ENCODE measurements at regions not wholly inside any gene's neighbourhood (a gene's known extent, or its start where the extent isn't known, plus 50 kb on each side); places are given as distances from the start of the nearest gene placed in this dataset.

DNA sequence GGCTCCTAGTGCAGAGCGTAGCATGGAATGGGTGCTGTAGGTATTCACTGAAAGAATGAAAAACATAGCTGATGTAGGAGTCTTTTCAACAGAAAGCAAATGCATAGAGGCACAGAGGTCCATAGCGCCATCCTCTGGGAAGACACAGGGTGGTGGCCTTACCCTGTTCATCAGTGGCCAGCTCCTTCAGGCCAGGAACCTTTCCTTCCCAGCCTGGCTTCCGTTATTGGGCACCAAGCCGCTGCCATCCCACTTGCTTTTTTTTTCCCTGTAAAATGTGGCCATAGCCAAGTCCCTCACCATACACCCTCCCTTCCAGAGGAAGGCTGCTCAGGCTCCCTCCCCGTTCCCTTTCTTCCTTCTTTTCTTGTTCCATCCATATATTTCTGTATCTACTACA lies 118.1 kb downstream of the ZNF621 start:
- DNase-seq (ENCODE audit: low read depth in 3 of 3, low spot score in 1 of 3): no peak

DNA sequence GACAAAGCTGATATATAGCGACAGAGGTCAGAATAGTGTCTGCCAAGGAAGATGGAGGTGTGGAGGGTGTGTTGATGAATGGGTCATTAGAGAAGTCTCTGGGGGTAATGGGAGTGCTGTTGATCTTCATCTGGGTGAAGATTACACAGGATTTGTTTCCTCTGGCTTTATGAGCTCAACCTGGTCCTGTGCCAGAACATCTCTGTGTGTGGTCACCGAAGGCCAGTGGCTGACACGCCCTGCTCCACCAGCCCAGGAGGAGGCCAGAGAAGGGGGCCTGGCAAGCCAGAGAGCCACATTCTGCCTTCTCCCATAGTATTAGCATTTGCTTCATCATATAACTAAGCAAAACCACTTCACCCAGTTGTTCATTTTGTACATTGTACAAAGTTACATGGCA lies 121.1 kb downstream of the ZNF621 start:
- no peak for DNase-seq (ENCODE audit: low read depth in 3 of 3, low spot score in 1 of 3)

DNA sequence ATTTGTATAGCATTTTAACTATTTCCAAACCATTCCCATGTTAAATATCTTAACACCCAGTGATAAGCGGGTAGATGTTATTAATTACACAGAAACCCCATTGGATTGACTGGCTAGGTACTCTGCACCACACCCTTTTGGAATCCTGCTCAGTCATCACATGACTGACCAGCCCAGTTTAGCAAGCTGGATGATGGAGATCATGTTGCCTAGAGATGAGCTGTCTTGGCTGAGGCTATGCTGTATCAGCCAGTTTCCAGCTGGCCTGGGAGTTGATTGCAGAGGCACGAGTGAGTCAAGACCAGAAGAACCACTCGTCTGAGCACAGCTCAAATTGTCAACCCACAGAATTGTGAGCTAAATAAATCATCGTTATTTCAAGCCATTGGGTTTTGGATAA lies 124.6 kb downstream of the ZNF621 start:
- no peak for DNase-seq (ENCODE audit: low read depth in 3 of 3, low spot score in 1 of 3)

DNA sequence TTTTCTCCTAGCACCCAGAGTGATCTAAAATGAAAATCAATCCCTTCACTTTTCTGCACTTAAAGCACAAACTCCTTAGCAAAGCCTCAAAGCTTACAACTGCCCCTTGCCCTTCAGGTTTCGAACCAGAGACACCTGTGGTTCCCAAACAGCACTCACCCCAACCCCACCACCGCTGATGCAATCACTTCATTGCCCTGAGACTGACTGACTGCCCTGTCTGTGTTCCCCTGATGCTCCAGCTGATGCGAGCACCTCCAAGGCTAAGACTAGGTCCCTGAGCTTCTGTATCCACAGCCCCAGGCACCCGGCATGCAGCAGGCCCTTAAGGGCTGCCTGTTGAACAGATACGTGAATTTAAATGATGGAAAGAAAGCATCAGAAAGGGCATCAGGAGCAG lies 127.3 kb downstream of the ZNF621 start:
- DNase-seq (ENCODE audit: low read depth in 3 of 3, low spot score in 1 of 3): no peak

DNA sequence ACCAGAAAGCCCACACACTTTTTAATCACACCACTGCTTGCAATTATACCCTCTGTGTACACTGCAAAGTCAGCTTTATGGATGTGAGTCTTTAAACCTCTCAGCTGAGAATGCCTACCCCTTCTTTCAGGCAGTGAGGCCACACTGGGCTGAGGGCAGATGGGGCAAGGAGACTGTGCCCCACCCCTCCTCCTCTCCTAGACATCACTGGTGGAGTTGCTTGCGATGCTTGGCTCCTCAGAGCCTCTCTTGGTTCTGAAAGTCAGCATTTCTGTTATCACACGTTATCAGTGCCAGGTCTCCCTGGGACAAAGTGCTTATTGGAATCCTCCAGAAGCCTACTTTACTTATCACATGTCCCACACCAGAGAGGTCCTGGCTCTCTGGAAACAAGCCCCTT lies 128.2 kb downstream of the ZNF621 start:
- no peak for DNase-seq (ENCODE audit: low read depth in 3 of 3, low spot score in 1 of 3)

DNA sequence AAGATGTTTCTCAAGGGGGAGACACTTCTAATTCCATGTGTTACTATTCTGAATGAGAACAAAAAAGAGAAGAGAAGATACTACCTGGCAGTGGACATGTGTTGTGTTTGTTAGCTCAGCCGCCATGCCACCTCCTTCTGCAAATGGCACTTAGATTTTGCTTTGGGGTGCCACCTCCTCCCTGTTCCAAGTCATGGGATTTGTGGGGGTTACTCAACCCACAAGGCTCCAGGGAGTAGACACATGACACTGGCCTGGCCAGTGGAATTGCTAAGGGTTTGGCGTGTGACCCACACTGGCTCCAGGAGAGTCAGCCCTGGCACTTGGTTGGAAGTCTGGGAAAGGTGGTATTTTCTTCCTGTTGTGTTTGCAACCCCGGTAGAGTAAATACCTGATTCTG lies 129.1 kb downstream of the ZNF621 start:
- DNase-seq (ENCODE audit: low read depth in 3 of 3, low spot score in 1 of 3): no peak

DNA sequence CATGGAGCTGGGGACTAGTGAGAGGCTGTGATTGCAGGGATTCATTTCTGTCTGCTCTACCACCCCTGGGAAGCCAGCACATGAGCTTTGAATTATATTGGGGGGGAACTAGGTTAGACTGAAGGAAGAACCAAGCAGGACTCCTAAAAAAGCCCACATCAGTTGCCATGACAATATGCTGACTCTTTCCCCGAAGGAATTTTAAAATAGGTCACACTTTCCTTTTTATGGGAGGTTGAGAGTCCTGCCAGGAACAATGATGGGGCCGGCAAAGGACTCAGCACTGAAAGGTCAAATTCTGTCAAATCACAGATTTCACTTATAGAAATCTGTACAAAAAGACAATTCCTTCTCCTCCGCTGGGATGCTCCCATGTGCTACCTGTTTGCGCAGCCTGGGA lies 130.8 kb downstream of the ZNF621 start:
- DNase-seq (ENCODE audit: low read depth in 3 of 3, low spot score in 1 of 3): no peak

DNA sequence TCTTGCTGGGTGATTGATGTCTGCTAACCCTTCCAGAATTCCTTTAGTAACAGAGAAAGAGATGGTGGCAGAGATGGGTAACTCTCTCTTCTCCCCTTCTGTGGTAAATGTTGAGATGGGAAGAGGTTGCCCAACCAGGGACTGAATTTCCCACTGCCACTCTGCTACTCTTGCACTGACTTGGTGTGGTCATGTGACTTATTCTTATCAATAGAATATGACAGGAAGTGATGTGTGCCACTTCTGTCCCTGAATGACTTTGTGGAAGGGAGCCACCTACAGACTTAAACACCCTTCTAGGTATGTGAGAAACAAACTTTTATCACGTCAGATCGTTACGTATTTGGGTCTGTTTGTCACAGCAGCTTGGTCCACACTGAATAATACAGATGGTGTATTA lies 132.9 kb downstream of the ZNF621 start:
- DNase-seq (ENCODE audit: low read depth in 3 of 3, low spot score in 1 of 3): no peak

DNA sequence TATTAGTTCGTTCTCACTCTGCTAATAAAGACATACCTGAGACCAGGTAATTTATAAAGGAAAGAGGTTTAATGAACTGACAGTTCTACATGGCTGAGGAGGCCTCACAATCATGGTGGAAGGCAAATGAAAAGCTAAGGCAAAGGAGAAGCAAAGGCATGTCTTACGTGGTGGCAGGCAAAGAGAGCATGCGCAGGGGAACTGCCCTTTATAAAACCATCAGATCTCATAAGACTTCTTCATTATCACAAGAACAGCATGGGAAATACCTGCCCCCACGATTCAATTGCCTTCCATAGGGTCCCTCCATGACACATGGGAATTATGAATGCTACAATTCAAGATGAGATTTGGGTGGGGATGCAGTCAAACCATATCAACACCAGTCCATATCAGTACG lies 133.5 kb downstream of the ZNF621 start:
- DNase-seq (ENCODE audit: low read depth in 3 of 3, low spot score in 1 of 3): no peak

DNA sequence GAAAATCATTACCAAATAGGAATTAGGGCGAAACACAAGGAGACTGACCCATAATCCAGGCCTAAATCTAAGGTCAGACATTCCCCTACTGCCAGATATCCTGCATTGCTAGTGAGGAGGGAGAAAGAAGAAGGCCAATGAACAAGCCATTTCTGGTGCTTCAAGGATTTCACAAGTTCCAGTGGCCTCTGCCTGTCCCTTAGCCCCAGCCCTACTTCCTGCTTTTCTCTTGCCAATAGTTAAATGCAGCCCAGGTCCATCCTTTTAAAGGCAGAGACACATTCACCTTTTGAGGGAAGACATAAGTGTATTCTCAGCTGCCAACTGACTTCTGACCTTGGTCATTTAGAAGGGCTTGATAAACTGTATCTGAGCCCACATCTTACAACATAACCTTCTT lies 135.8 kb downstream of the ZNF621 start:
- DNase-seq (ENCODE audit: low read depth in 3 of 3, low spot score in 1 of 3): no peak

DNA sequence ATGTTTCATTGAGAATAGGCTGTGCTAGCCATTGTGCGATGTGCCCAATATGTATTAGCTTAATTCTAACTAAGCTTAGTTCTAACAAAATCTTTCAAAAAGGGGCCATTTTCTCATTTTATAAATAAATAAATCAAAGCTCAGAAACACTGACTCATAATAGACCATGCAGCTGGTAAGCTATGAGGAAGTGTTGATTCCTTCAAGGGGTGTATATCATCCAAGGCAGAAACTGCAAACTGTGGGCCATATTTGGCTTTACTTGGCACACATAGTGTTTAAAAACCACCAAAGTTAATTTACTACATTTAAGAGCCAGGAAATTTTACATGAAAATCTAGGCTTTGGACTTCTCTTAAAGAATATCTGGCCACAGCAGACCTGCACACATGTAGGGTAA lies 136.5 kb downstream of the ZNF621 start:
- DNase-seq (ENCODE audit: low read depth in 3 of 3, low spot score in 1 of 3): no peak

DNA sequence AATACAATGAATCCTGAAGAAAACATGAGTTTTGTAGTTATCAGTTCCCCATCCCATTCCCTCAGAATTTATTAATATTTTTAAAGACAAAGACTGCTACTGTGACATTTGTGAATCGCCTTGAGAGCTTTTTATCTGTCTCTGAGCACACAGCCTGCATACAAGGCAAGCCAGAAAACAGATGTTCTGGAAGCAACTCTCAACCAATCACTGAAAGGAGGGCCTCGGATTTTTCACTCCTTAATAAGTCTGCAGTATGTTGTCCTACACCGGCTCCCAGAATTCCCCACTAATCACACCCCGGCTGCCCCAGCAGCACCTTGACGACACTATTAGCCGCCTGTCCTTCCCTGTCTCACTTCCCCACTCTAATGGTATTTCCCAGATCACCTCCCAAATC lies 138.5 kb downstream of the ZNF621 start:
- DNase-seq (ENCODE audit: low read depth in 3 of 3, low spot score in 1 of 3): no peak

DNA sequence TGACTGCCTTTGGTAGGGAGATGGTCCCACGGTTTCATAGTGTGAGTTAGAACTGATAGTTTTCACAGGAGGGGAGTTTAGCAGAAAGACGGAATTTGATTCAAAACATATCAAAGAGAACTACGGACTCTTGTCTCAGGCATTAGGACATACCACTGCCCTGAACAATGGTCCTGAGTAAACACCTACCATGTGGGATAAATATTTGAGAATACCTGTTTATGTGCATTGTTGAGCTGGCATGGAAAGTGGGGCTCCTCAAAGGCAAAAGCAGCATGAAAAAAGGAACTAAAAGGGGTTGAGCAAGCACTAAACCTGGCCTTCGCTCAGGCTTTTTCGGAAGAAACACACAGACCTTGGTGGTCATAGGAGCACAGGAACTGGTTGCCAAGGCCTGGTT lies 144.4 kb downstream of the ZNF621 start:
- DNase-seq (ENCODE audit: low read depth in 3 of 3, low spot score in 1 of 3): no peak

DNA sequence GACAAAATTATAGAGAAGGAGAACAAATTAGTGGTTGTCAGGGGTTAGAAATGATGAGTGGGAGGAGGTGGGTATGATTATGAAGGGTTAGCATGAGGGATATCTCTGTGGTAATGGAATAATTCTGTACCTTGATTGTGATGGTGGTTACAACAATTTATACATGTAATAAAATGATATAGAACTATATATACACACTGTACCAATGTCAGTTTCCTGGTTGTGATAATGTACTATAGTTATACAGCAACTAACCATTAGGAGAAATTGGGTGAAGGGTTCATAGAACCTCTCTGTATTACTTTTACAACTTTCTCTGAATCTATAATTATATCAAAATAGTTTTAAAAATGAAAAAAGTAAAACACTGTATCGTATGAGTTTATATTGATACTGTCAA lies 148.1 kb downstream of the ZNF621 start:
- DNase-seq (ENCODE audit: low read depth in 3 of 3, low spot score in 1 of 3): no peak

DNA sequence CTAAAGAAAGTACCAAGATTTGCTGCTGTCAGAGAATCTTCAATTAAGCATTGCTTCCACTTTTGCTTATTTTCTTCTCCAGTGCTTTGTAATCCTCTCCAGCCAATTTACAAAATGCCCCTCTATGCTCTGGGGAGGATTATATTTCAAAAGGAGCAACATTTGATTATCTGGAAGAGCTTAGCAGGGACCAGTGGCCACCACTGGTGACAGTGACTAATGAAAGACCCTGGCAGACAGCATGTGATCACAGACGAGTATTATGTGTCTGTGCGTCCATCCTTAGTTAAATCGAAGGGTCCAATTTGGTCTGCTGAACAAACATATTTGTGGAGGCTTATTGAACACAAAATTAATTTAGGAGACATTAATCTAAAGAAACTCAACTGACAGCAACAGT lies 152.6 kb downstream of the ZNF621 start:
- no peak for DNase-seq (ENCODE audit: low read depth in 3 of 3, low spot score in 1 of 3)

DNA sequence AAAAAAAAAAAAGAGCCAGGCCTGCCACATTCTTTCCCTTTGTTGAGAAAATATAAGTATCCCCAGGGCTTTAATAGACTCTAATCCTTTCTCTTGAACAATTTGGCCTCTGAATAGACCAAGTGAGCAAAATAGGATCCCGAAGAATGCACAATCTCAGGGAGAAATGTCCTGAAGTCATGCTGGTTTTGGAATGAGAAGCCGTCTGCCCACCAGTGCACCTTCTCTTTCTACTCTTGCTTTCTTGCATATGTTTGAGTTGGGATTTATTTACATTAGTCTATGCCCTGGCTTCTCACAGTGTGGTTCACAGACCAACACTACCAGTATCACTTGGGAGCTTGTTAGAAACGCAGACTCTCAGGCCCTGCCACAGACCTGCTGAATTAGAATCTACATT lies 153.0 kb downstream of the ZNF621 start:
- no peak for DNase-seq (ENCODE audit: low read depth in 3 of 3, low spot score in 1 of 3)

DNA sequence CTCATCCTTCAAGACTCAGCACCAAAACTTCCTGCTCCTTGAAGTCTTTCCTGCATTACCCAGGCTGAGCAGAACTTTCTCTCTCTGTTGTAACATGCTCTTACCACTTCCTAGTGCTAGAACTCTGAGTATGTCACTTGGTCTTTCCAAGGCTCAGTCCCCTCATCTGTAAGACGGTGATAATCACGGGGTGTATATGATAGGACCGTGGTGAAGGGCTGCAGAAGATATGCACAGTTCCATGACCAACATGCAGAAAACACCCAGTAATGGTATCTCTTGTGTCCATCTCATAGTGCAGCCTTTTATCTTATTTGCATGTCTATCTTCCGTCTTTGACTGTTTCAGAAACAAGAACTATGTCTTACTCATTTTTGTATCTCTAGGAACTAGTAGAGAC lies 154.5 kb downstream of the ZNF621 start:
- DNase-seq (ENCODE audit: low read depth in 3 of 3, low spot score in 1 of 3): no peak

DNA sequence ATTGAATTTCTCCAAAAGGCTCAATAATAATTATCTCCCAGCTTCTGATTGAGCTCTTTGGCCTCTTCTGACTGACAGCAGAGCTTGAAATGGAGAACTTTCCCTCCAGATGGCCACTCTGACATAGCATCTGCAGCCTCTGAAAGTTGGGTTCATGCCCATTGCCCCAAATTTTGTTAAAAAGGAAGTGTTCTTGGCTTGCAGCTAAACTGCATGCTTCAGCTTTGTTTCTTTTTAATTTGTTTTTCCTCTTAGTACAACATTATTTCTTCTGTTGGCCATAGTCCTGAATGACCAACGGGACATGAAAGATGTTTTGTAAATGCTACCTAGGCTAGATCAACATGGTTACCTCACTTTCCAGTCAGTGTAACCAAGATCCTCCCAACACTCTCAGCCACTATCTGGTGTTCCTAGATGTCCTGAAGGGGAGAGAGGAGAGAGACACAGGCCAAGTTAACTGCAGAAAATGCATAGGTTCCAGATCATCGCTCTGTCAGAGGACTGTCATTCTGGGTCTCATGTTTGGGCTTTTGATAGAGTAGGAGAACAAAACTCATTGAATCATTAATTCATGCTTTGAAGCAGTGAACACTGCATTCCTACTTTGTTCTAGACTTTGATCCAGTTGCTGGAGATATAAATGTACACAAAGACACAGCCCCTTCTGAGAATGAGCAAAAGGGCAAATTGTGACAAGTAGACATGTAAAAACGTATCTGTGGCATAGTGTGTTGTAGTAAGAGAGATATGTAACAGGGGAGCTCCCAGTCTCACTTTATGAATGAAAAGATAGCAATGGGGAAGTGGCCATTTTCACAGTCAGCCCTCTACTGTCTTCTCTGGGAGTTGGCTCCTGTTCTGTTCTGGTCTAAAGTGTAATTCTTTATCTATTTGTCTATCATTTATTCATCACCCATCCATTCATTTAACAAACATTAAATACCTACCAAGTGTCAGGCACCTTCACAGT lies 156.2 kb downstream of the ZNF621 start:
- DNase-seq (ENCODE audit: low read depth in 3 of 3, low spot score in 1 of 3): no peak

DNA sequence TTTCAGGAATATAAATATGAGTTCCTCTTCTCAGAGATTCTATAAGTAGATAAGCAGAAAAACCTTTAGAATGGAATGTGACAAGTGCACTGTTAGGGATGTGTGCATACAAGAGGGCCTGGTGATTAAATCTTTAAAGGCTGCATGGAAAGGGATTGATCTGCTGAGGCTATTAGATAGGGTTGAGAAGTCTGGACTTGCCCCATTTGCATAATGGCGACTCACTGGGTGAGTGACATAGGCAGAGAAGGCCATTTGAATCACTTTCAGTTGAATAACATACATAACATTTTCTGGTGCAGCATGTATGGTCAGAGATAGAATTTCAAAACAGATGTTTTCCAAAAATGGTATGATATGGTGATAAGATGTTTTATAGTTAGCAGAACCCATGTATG lies 156.9 kb downstream of the ZNF621 start:
- no peak for DNase-seq (ENCODE audit: low read depth in 3 of 3, low spot score in 1 of 3)

DNA sequence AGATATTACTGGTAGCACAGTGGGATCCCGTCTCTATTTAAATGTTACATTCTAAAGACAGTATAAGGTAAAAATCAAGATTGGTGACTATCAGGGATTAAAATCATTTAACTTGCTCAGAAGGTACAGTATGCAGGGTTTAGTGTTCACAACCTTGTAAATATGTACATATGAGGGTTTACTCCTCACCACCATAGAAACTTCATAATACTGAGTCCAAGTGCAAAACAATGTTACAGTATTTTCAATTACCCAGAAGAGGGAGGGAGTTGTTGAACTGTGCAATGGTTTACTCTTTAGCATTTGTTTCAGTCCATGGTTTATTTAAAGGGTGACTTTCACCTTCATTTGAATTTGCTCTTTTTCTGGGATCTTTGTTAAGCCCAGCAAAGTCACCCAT lies 165.1 kb downstream of the ZNF621 start:
- DNase-seq (ENCODE audit: low read depth in 3 of 3, low spot score in 1 of 3): no peak

DNA sequence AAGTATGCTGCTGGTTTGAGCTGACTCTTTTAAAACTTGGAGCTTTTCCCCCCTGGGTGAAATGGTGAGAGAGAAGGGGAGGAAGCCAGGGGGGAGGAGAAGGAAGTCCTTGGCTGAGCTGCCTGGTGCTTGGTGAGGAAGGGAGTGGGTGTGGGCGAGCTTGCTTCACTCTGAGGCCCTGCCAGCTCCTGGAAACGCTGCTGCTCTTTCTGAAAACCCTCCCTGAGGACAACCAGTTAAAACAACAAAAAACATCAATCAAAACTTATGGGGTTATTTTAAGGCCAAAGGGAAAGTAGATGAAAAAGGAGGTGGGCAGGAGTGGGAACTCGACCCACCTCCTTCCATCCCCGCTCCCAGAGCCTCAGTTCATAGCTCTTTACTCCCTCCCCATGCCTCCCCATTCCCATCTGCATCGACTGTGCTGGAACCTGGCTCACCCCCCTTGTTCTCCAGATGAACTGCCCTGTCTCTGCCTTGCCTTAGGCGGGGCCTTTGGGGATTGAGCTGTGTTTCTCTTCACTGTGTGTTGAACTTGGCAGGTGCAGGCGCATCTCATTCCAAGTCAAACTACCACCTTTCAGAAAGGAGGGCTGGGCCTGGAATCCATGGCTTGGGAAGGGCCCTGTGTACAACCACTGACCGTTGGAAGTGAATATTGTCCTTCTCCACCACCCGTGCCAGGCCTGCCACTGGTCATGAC lies 166.1 kb downstream of the ZNF621 start:
- DNase-seq (ENCODE audit: low read depth in 3 of 3, low spot score in 1 of 3): no peak

DNA sequence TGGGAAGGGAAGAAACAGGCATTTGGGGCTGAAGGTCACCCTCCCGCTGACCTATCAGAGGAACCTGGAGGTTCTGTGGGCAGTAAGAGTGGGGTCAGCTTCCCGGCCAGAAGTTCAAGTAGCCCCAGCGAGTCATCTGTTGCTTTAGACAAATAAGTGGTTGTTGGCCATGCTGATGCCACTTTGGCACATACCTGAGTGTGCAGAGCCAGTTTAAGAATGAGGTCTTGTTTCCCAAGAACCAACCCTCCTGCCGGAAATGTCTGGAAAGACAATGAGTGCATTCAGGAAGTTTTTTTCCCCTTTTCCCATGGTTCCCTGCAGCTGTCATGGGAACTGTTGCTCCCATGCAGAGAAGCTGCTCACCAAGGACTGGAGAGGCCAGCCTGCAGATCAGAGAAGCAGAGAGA lies 166.7 kb downstream of the ZNF621 start:
- DNase-seq (ENCODE audit: low read depth in 3 of 3, low spot score in 1 of 3): no peak

DNA sequence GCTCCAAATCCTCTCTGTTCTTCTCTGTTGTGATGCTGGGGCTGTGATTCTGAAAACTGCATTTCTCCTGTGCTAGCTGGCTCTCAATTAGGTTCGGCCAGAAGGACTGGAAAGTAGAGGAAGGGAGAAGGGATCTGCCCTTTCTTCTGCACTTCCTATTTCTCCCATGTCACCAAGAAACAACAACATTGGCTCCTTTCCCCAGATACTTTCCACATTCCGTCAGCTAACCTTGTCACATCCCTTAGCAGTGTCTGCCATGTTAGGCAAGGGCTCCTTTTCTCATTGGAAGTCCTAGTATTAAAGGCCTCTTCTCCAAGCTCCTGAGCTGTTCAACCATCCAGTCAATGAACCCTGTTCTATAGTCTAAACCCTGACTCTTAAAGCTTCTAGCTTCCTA lies 171.1 kb downstream of the ZNF621 start:
- DNase-seq (ENCODE audit: low read depth in 3 of 3, low spot score in 1 of 3): no peak
